GM12875 (cell line): ENCODE measurements at regions not wholly inside any gene's neighbourhood (a gene's known extent, or its start where the extent isn't known, plus 50 kb on each side); places are given as distances from the start of the nearest gene placed in this dataset.

Experiments
- H3K4me3 ChIP-seq: one replicate; pipeline ENCODE4 v1.5.1; 2011; ENCODE audit warnings: low read depth, low read length, control low read depth
- CTCF ChIP-seq: IDR thresholded peaks from 2 replicates; pipeline ENCODE4 v1.5.1; 2011; ENCODE audit warnings: low read depth, mild to moderate bottlenecking, control low read depth, inconsistent platforms, low read length, moderate library complexity, borderline replicate concordance; ENCODE audit not compliant: insufficient read depth

- H3K4me3 ChIP-seq, result no peak overlapping the region
- TF ChIP-seq CTCF, result no peak
Measured at GRCh38 chr3:166498446-166498845, 661.2 kb upstream of the BCHE start.

- H3K4me3 ChIP-seq, result no peak overlapping the region
- TF ChIP-seq CTCF, result no peak
Measured at GRCh38 chr3:166489826-166490225, 652.6 kb upstream of the BCHE start.

GRCh38 chr3:166488977-166489672 lies 651.9 kb upstream of the BCHE start:
- no peak overlapping the region for H3K4me3 ChIP-seq
- no peak for TF ChIP-seq CTCF

- H3K4me3 ChIP-seq, result no peak overlapping the region
- no peak for TF ChIP-seq CTCF
Measured at GRCh38 chr3:166484470-166484869, 647.2 kb upstream of the BCHE start.

GRCh38 chr3:166481340-166481739 lies 644.1 kb upstream of the BCHE start:
- no peak for TF ChIP-seq CTCF
- no peak overlapping the region for H3K4me3 ChIP-seq

GRCh38 chr3:166478356-166478755 lies 641.1 kb upstream of the BCHE start:
- no peak for TF ChIP-seq CTCF
- no peak overlapping the region for H3K4me3 ChIP-seq

- no peak overlapping the region for H3K4me3 ChIP-seq
- TF ChIP-seq CTCF, result no peak
Measured at GRCh38 chr3:166473501-166473900, 636.3 kb upstream of the BCHE start.
